ENCODE measurements at regions not wholly inside any gene's neighbourhood (a gene's known extent, or its start where the extent isn't known, plus 50 kb on each side); places are given as distances from the start of the nearest gene placed in this dataset.

DNA sequence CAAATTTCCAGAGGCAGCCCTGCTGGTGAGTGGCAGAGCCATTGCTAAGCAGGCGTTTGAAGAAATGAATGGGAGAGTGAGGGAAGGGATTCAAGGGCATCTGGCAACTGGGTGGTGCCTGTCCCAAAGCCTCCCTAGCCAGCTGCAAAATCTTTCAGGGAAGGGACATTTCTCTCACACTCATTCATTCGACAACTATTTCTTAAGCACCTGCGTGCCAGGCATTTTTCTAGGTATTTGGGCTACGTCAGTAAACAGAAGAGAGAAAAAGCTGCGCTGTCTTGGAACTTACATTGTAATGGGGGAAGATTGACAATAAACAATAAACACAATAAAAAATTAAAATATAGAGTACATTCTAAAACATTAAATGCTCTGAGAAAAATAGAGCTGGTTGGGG is 301.9 kb upstream of the USP24 start:
- TF ChIP-seq TAF1 (IDR thresholded peaks at IDR 0.05; ENCODE audit: low read depth, low read length) (no peak), SPI1 (IDR thresholded peaks at IDR 0.05; ENCODE audit: low read depth, low read length) (no peak)
